ENCODE measurements at regions not wholly inside any gene's neighbourhood (a gene's known extent, or its start where the extent isn't known, plus 50 kb on each side); places are given as distances from the start of the nearest gene placed in this dataset.

DNA sequence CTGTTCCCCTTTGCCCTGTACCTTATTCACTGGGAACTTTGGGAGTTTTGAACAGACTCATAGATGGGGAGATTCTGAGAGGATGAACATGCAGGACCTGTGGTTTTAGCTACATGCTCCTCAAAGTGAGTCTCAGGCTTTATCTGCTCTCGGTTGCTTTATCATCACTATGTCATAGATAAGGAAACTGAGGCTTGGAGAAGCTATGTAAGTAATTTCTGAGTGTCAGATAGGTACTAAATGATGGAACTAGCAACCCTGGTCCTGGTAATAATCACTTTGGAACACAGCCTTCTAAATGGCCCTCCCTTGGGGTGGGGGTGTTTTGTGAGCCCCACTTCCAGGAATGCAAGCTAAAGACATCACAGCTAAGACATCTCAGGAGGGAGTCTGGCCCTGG, 186.2 kb upstream of the MEX3C start:
- no peaks in the 10 kb centered on the region for H3K36me3 Mint-ChIP-seq
- no peak for DNase-seq
- Histone ChIP-seq H4K20me1 (ENCODE audit: insufficient read depth, low read length) (no peaks in the 10 kb centered on the region), H3K27ac (ENCODE audit: low read depth in 1 of 2, low read length in 2 of 2) (no peak overlapping the region), H3K79me2 (ENCODE audit: insufficient read depth, low read length) (no peaks in the 10 kb centered on the region), H3K4me3 (replicated peaks in 1 of 3; ENCODE audit: low read depth in 2 of 3, low read length in 3 of 3) (no peak overlapping the region), H3K4me1 (ENCODE audit: control insufficient read depth in 1 of 2, insufficient read depth in 2 of 2, low read length in 2 of 2) (no peaks in the 10 kb centered on the region), H3K9ac (ENCODE audit: insufficient read depth, low read length, poor library complexity, severe bottlenecking) (no peak overlapping the region), H3K9me3 (replicated peaks in 1 of 2; ENCODE audit: control insufficient read depth in 1 of 2, insufficient read depth in 1 of 2, low read length in 2 of 2) (no peaks in the 10 kb centered on the region), H3K36me3 (replicated peaks in 1 of 2; ENCODE audit: control insufficient read depth in 1 of 2, insufficient read depth in 2 of 2, low read length in 2 of 2) (no peaks in the 10 kb centered on the region), H3K4me2 (replicated peaks; ENCODE audit: extremely low read depth, low read length, poor library complexity, severe bottlenecking) (no peak overlapping the region), H3K27me3 (ENCODE audit: control insufficient read depth in 2 of 2, insufficient read depth in 2 of 2, low read length in 2 of 2) (no peaks in the 10 kb centered on the region), H2AFZ (ENCODE audit: insufficient read depth, low read depth, low read length, poor library complexity, severe bottlenecking) (no peak overlapping the region)
- peaks cover 0 to 10% (median 2%) of the 10 kb centered on the region in 3 donors for H3K27me3 Mint-ChIP-seq (ENCODE audit: low read depth in 3 of 3)
- WGBS (ENCODE audit: insufficient coverage): no CpG with 5 or more reads among the region's 1 CpG
- TF ChIP-seq, protein P1, sequence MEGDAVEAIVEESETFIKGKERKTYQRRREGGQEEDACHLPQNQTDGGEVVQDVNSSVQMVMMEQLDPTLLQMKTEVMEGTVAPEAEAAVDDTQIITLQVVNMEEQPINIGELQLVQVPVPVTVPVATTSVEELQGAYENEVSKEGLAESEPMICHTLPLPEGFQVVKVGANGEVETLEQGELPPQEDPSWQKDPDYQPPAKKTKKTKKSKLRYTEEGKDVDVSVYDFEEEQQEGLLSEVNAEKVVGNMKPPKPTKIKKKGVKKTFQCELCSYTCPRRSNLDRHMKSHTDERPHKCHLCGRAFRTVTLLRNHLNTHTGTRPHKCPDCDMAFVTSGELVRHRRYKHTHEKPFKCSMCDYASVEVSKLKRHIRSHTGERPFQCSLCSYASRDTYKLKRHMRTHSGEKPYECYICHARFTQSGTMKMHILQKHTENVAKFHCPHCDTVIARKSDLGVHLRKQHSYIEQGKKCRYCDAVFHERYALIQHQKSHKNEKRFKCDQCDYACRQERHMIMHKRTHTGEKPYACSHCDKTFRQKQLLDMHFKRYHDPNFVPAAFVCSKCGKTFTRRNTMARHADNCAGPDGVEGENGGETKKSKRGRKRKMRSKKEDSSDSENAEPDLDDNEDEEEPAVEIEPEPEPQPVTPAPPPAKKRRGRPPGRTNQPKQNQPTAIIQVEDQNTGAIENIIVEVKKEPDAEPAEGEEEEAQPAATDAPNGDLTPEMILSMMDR (IDR thresholded peaks at IDR 0.05): no peak
- intact Hi-C loops (cut with micrococcal nuclease): no loop called here
- no peaks in the 10 kb centered on the region for H3K4me1 Mint-ChIP-seq
- no peak overlapping the region for H3K4me3 Mint-ChIP-seq
- H3K9me3 Mint-ChIP-seq: peaks cover 0 to 5% (median 0%) of the 10 kb centered on the region in 7 donors
- H3K27ac Mint-ChIP-seq: no peak overlapping the region

DNA sequence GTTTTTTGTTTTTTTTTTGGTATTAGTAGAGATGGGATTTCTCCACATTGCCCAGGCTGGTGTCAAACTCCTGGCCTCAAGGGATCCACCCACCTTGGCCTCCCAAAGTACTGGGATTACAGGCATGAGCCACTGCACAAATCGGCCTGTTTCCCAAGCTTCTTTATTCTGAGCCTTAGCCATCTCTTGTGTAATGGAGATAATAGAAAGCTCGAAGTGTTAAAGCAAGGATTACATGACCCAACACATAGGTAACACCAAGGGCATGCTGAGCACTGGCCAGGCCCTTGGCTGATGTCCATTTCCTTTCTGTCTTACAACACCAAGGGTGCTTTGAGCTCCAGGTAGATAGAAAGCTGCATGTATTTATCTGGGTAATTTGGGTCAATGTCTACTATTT, 187.8 kb upstream of the MEX3C start:
- no peaks in the 10 kb centered on the region for H3K4me1 Mint-ChIP-seq
- 80% methylated on average over 1 of the region's 2 CpGs for WGBS (ENCODE audit: insufficient coverage)
- H3K27me3 Mint-ChIP-seq (ENCODE audit: low read depth in 3 of 3): peaks cover 0 to 10% (median 2%) of the 10 kb centered on the region in 3 donors
- H3K27ac ChIP-seq (ENCODE audit: low read depth in 1 of 2, low read length in 2 of 2): no peak overlapping the region
- H3K27me3 ChIP-seq (ENCODE audit: control insufficient read depth in 2 of 2, insufficient read depth in 2 of 2, low read length in 2 of 2): no peaks in the 10 kb centered on the region
- H3K9ac ChIP-seq (ENCODE audit: insufficient read depth, low read length, poor library complexity, severe bottlenecking): no peak overlapping the region
- no peak overlapping the region for H3K27ac Mint-ChIP-seq
- H4K20me1 ChIP-seq (ENCODE audit: insufficient read depth, low read length): no peaks in the 10 kb centered on the region
- DNase-seq: no peak
- no peak overlapping the region for H2AFZ ChIP-seq (ENCODE audit: insufficient read depth, low read depth, low read length, poor library complexity, severe bottlenecking)
- H3K36me3 ChIP-seq (replicated peaks in 1 of 2; ENCODE audit: control insufficient read depth in 1 of 2, insufficient read depth in 2 of 2, low read length in 2 of 2): no peaks in the 10 kb centered on the region
- H3K4me1 ChIP-seq (ENCODE audit: control insufficient read depth in 1 of 2, insufficient read depth in 2 of 2, low read length in 2 of 2): no peaks in the 10 kb centered on the region
- TF ChIP-seq, protein P1 (IDR thresholded peaks at IDR 0.05): no peak
- H3K4me3 ChIP-seq (replicated peaks in 1 of 3; ENCODE audit: low read depth in 2 of 3, low read length in 3 of 3): no peak overlapping the region
- intact Hi-C loops (cut with micrococcal nuclease): no loop called here
- peaks cover 0 to 5% (median 0%) of the 10 kb centered on the region in 7 donors for H3K9me3 Mint-ChIP-seq
- H3K4me2 ChIP-seq (replicated peaks; ENCODE audit: extremely low read depth, low read length, poor library complexity, severe bottlenecking): no peak overlapping the region
- no peaks in the 10 kb centered on the region for H3K36me3 Mint-ChIP-seq
- no peaks in the 10 kb centered on the region for H3K9me3 ChIP-seq (replicated peaks in 1 of 2; ENCODE audit: control insufficient read depth in 1 of 2, insufficient read depth in 1 of 2, low read length in 2 of 2)
- no peak overlapping the region for H3K4me3 Mint-ChIP-seq
- H3K79me2 ChIP-seq (ENCODE audit: insufficient read depth, low read length): no peaks in the 10 kb centered on the region

All from CD14-positive monocyte (primary cell).